Activated T-cell treated with anti-CD3 and anti-CD28 coated beads for 48 hours (primary cell): ENCODE measurements at regions not wholly inside any gene's neighbourhood (a gene's known extent, or its start where the extent isn't known, plus 50 kb on each side); places are given as distances from the start of the nearest gene placed in this dataset.
"Not testable (repeated sequence)": the region's sequence is repeated elsewhere in the genome, so short reads cannot be mapped to it uniquely, and the experiment has no call there.

Source experiments
- DNase-seq: peaks from one replicate; pipeline ENCODE4 v3.0.0-alpha.2; 2020; ENCODE audit warnings: low read depth

DNA sequence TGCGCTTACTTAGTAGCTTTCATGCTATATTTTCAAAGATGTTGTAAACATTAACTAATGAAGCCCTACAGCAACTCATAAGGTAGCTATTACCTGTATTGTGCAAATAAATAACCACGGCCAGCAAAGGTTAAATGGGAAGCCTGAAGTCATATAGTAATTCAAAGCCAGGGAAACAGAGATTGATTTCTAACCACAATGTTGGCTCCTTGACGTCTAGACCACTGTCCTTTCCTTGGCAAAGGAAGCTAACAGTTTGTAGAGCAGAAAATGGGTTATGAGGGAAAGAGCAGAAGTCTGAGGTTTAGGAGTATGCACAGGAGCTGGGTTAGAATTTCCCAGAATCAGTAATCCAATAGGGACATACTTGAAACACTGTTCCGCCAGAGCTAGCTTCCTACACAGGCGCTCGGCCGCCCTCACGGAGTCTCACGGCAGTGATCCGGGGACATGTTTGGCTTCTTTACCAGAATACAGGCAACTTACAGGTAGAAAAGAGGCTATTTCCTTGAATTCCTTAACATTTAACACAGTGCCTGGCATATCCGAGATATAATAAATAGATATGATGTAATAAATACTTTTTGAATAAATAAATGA is 298.8 kb upstream of the LYPLAL1 start:
- no peak for DNase-seq

DNA sequence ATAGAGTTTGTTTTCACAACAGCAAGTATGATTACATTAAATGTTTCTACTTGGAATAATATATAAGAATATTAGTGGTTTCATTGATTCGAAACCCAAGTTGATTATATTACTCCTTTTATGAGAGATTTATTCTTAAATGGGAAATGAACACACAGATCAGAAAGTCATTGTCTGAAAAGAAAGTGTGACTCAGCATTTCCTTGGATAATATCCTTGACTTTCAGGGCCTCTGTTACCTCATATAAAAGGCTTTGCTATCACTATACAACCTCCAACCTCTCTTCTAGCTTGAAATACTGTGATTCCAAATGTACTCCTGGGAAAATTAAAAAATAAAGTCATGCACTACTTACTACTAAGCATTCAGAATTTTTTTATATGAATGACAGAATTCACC is 295.3 kb upstream of the LYPLAL1 start:
- DNase-seq = no peak

DNA sequence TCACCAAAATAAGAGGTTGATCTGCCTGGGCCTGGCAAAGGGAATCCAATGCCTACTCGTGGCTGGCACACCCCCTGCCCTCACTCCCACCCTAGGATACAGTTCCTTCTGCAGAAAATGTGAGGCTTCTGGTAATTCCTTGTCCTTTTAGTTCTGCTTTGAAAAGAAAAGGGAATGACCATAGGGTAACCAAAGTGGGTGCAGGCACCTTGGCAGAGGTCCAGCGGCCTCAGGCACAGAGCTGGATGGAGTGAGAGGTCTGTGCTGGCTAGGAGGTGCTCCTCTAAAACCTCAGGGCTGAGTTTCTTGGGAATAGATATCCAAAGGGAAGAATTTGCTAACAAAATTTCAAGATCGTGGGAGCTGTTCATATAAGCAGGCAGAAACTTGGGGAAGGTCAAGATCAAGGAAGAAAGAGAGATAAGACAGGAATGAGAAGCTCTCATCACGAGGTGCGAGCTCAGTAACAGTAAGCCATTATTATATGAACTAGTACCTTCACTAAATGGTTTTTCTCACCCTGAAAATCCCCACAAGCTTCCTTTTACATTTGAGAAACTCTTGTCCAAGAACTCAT is 293.1 kb upstream of the LYPLAL1 start:
- no peak for DNase-seq

DNA sequence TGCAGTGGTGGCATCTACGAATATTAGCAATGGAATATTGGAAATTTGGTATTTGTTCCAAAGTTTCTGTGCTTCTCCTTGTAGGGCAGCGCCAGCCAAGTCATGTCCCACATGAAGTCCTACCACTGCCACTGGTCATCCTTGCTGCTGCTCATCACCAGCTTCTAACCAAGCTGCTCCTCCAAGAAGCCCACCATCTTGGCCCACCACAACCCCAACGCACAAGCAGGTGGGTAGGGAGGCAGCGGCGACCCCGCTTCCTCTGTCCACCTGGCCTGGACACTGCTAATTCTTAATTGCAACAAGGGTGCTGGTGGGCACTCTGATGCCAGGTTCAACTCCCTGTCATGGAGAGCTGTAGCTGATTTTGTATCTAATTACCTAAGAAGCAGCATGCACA is 291.2 kb upstream of the LYPLAL1 start:
- no peak for DNase-seq

DNA sequence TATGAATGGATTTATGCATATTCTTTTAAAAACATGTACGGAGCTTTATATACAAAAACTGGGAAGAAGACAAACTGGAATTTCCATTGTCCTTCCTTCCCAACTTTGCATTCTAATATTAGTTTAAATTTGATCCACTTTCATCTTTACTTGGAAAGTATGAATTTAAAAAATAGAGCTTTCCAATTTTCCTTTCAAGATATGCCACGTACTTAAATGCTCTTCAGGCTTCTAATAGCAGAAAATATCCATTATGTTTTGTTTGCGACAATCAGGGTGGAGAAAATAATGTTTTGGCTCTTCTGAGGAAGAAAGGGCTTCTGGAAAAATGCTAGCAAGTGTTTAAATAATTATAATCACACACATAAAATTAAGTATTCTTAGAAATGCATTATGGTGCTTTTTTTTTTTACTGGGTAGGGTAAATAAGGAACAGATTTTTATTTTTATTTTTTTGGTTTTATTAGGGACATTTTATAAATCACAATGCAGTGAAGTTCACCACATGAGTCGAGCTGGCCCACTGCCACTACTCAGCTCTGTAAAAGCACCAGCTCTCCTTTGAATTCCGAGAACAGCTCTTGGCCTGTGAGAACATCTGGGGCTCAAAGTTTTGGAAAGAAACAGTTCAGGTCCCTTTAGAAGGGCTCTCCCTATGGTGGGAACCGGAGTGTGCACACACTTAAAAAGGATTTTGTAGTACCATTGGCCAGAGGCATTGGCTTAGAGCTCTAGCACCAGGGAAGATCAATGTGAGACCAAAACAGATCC is 287.4 kb upstream of the LYPLAL1 start:
- no peak for DNase-seq

DNA sequence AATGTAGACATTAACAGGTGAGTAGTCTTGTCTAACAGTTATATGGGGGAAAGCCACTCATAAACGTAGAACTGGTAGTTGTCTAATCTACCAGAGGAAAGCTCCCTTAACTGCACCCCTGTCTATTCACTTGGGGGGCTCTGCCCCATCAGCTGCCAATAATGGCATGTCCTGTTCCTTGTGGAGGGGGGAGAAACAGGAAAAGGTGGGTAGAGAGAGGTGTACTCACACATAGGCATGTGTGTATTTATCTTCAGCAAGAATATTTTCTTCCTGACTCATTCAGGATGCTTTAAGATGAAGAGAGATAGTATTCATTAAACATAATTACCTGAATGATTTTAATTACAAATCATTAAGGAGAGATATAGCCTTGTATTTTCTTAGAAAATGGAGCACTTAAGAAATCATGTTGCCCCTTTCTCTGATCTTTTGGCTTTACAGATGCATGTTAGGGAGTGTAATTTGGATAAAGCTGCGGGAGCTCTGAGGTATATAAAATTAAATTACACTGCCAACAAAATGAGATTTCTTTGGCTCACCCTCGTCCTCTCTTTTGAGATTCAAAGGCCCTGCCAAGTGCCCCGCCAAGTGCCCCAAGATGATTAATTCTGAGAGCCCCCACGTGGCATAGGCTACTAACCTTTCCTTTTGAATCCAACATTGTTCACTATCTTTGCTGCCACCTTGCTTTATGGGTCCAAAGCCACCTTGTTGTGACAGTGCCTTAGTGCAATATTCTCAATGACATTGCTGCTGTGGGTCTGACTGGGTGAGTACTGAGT is 286.3 kb upstream of the LYPLAL1 start:
- DNase-seq = no peak

DNA sequence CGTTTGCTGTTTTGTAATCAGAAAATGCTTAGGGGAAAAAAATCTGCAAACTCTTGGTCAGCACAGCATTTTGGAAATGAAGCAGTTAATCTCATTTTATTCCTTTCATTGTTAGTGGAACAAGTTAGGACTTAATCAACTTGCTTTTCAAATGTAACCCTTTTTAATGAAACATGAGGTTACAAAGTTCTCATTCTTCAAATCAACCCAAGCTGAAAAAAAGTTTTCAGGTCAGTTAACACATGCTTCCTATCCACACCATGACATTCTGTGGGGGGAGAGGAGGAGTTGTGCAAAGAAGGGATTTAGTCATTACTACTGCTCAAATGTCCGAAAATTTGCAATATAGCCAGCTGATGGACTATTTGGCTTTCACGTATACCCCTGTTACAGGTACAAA is 283.2 kb upstream of the LYPLAL1 start:
- DNase-seq = no peak

DNA sequence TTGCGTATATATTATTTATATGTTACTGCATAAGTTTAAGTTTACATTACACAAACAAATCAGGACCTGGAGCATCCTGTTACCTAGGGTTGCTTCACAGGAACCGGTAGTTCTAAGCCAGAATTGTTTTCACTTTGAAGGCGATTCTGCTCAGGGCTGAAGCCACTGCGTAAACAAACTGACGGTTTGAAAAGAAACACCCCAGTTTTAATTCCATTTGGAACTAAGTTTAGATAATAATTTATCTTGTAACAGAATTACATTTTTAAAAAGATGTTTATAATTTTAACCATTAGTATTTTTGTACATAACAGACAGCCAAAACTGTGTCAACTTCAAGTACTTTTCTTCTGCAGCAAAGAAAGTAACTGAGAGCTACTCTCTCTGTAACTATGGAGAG is 282.1 kb upstream of the LYPLAL1 start:
- no peak for DNase-seq

DNA sequence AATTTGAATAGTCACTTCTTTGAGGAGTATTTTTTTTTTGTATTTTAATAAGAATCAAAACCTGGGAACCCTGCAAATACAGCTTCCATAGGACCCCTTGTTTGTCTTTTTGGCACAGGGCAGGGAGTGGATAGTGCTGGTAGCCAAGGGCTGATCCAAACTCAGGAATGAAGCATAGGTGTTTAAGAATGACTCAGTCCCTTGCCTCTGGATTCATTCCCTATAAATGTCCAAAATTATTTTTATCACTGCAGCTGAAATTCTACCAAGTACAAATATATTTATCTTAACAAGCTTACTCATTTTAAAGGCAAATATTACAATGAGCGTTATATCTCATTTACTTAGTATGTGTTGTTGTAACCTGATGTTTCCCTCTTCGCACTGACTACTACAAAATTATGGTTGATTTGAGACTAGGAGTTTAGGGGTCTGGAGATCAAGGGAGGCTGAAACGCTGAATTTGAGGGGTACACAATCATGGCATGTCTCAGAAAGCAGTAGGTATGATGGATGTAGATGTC is 278.6 kb upstream of the LYPLAL1 start:
- DNase-seq = no peak

DNA sequence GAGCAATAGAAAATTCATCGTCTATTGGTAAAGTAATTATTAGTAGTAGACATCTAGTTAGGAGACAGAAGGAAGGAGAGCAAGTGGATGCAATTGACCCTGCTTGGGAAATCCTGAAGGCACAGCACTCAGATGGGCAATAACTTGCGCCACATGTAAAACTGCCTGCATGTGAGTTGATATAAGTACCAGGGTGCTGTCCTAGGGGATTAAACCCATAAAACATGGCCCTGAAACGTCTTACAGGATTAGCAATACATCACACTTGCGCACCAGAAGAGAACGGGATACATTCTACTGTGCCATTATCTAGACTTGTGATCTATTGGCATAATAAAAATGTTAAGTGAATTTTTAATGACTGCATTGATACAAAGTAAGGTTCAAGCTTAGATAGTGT is 277.5 kb upstream of the LYPLAL1 start:
- DNase-seq = no peak

DNA sequence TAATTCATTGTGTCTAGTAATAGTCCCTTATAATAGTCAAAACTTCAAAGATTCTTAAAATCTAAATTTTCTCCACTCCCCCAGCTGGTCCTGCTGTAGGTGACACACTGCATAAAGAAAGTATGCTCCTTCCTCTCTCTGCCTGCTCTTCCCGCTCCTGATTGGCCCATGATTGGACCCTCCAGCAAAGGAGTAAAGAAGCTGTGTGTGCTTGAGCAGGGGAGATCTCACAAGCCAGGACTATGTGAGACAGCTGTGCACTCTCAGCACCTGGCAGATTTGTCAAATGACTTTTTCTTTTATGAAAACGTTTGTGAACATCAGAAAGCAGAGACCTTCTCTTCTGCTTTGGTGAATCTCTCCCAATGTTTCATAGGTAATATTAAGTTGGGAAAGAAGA is 274.8 kb upstream of the LYPLAL1 start:
- no peak for DNase-seq

DNA sequence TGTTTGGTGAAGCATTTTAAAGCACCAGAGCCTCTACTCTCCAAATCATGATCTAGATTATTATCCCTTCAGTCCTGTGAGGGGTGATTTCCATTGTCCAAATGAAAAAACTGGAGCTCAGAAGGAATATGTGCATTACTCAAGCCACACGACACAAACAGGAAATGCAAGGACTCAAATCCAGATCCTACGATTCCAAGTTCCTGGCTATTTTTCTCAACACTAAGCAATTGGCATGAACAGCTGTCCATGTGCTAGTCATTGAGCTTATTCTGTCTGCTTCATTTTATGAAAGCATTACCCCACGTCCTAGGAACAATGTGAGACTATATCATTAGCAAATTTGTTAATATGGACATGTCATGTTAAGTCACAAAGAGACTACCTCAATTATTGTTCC is 273.1 kb upstream of the LYPLAL1 start:
- DNase-seq = no peak

DNA sequence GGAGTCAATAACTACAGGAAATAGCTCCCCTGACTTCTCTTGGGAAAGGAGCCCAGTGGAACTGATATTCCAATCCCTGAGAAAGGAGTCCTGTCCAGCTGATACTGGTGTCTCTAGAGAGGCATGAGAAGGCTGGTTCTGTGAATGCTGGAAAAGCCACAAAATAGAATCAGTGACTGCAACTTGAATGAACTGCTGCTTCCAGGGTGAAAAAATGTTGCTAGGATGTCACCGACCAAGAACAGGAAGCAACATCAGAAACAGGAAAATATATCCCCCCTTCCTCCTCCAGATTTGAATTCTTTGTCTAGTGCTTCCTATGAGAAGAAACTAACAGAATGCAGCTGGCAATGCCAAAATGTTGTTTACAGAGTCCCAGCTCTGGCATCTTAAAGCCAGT is 269.3 kb upstream of the LYPLAL1 start:
- no peak for DNase-seq

DNA sequence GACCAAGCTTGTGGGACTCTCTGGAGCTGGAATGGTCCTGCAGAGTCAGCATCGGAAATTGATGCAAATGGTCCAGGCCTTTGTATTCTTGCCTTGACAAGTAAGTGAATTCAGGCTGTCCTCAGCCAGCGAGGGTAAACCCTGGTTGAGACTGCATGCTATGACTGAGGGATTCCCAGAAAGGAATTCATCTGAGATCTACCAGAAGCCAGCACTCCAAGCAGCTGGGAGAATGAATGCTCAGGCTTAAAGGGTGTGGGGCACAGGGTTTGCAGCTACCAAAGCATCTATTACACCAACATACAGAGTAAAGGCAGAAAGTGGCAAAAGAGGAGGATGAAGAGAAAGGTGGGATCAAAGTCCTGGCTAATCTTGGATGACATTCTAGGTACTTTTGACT is 257.0 kb upstream of the LYPLAL1 start:
- DNase-seq = no peak

DNA sequence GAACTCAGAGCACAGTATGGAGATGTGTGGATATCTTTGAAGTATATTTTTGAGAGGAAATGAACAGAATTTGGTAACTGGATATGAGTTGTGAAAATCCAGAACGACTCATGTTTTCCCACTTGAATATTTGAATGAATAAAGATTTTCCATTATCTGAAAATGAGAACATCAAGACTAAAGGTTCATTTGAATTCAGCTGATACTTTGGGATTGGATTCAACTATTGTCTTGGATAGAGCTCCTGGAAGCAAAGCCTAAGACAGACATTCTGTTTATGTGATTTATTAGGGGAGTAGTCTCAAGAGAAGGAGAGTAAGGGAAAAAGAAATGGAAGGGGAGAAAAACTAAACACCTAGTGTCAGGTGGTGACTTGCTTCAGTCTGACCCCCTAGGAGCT is 256.0 kb upstream of the LYPLAL1 start:
- DNase-seq = no peak

DNA sequence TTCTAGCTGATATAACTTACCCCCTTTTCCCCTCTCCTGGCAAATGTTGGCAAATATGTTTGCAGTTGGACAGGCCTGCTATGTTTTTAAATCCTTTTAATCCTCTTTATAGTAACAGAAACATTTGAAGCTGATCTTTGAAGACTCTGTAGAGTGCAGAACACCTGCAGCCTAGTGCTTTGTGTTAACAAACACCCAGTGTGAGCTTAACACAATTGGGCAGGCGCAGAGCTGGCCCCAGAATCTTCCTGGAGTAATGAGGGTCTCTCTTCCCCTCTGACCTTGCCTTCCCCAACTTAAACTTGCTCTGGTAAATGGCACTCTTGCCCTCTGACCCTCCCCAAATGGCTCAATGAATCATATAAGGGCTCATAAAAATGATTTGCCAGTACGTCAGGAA is 247.9 kb upstream of the LYPLAL1 start:
- no peak for DNase-seq

DNA sequence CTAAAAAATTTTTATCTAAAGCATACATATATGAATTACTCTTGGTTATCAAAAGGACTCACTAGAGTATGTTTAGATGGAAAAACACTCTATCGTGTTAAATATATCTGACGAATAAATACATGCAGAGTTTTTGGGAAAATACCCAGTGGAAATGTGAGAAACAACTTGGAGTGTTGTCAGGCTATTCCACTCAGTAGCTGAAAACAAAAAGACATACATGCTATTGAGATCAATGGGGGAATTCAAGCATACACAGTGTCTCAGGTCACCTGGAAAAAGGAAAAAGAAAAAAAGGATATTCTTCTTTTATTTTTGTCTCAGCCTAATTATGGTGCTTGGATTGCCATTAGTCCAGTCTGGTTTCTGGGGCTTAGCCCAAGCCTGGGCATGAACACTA is 247.0 kb upstream of the LYPLAL1 start:
- no peak for DNase-seq

DNA sequence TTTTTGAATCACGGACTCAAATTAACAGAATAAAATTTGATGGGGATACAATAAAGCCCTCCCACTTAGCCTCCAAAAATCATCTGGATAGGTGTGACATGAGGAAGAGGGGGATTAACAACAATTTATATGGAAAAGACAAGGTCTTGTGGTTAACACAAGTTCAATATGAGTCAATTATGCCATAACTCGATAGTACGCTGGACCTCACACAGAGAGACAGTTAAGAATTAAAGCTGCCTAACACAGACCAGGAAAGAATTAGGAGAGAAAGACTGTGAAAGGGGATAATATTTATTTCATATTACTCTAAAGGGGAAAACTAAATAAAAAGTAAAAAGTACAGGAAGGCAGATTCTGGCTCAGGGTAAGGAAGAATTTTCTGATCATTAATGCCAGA is 243.7 kb upstream of the LYPLAL1 start:
- DNase-seq = no peak

DNA sequence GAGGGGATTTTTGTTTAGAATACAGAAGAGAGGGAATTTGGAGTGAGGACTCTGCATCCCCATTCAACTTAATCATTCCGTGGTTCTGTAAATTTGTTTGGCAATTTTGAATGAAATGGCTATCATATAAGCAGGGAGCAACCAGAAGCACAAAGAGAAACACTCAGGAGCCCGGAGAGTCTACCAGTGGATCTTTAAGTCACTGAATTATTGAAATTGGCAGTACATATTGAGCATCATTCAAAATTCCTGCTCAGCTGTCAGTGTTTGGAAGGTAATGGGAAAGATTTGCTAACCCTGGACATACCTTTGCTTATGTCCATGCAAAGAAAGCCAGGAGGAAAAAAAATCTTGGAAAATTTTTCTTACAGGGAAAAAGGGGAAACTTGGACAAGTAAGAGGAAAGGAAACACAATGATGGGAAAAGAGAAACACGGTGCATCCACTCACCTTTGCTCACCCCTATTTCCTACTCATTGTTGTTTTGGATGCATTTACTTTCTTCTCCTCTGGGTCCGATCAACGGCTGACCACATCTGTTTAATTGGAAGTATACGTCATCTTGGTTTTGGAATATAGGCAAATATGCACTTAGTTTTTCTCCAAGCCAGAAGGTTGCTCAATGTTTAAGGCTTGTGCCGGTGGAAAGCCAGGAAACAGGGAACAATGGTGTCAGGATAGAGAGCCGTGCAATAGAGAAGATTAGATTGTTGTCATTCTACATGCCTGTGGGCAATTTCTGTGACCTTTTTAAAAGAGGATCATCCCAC is 243.0 kb upstream of the LYPLAL1 start:
- no peak for DNase-seq

DNA sequence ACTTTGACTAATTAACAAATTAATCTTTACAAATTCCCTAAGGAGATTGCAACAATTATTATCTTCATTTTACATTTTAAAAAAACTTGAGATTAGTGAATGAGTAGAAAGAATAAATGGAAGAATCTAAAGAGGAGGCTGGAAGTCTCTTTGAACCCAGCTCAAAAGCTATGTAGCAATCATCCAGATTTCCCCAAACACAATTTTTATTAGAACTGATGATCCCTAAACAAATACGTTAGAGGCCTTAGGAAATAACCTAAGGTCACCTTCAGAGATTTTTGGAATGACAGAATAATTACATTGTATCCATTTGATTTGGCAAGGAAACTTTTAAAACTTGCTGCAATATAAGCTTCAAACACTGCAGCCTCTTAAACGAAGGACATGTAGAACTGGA is 242.4 kb upstream of the LYPLAL1 start:
- DNase-seq = no peak

DNA sequence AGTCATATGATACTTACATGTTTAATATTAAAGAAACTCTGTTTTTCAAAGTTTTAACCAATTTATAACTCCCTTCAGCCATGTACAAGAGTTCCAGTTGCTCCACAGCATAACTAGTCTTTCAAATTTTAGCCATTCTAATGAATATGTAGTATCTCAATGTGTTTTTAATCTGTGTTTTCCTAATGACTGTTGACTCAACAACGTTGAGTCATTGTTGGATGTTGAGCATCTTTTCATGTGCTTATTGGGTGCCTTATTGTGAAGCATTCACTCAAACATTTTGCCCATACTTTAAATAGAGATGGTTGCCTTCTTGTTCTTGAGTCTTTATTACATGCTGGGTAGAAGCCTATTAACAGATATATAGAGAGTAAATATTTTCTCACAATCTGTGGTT is 240.2 kb upstream of the LYPLAL1 start:
- no peak for DNase-seq

DNA sequence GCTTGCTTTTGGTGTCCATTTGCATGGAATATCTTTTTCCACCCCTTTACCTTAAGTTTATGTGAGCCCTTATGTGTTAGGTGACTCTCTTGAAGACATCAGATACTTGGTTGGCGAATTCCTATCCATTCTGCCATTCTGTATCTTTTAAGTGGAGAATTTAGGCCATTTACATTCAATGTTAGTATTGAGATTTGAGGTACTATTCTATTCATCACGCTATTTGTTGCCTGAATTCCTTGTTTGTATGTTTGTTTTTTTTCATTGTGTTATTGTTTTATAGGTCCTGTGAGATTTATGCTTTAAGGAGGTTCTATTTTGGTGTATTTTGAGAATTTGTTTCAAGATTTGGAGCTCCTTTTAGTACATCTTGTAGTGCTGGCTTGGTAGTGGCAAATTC is 238.3 kb upstream of the LYPLAL1 start:
- DNase-seq = not testable (repeated sequence)
